ENCODE measurements at regions not wholly inside any gene's neighbourhood (a gene's known extent, or its start where the extent isn't known, plus 50 kb on each side); places are given as distances from the start of the nearest gene placed in this dataset.

- no peaks in the 10 kb centered on the region for H3K79me2 ChIP-seq (ENCODE audit: control insufficient read depth, insufficient read depth, low read length)
- peaks cover 16% of the 10 kb centered on the region for H3K4me1 ChIP-seq (ENCODE audit: control insufficient read depth, extremely low read depth, insufficient read depth, low read length)
- H3K36me3 ChIP-seq (ENCODE audit: control insufficient read depth, insufficient read depth, low read length), result no peaks in the 10 kb centered on the region
- H3K27ac ChIP-seq (ENCODE audit: insufficient read depth, low read length), result peak overlapping the region; percentile 88
- H3K9me3 ChIP-seq (ENCODE audit: control insufficient read depth, insufficient read depth, low read depth, low read length), result no peaks in the 10 kb centered on the region
- peak overlapping the region; percentile 23 for H3K9ac ChIP-seq (ENCODE audit: insufficient read depth, low read length)
- DNase-seq (ENCODE audit: low read depth in 2 of 2), result peak in 1 of 2 donors; percentile 39
- no peaks in the 10 kb centered on the region for H3K27me3 ChIP-seq (ENCODE audit: control insufficient read depth, insufficient read depth, low read length)
- no peaks in the 10 kb centered on the region for H4K20me1 ChIP-seq (ENCODE audit: control insufficient read depth, extremely low read depth, insufficient read depth, low read length)
- TF ChIP-seq EZH2 (IDR thresholded peaks at IDR 0.05; ENCODE audit: low read length, missing control alignments), result no peak
- no peak for TF ChIP-seq CTCF (conservative IDR thresholded peaks at IDR 0.05 in 1 of 2, IDR thresholded peaks at IDR 0.05 in 1 of 2; ENCODE audit: low read depth in 1 of 2, low read length in 2 of 2)
- peak overlapping the region; percentile 21 for H3K4me2 ChIP-seq (ENCODE audit: extremely low read depth, insufficient read depth, low read length)
- H2AFZ ChIP-seq (ENCODE audit: low read length), result no peak overlapping the region
- H3K4me3 ChIP-seq (replicated peaks in 1 of 4; ENCODE audit: control extremely low read depth in 1 of 4, insufficient read depth in 1 of 4, low read depth in 3 of 4, low read length in 4 of 4), result no peak overlapping the region
These were observed 257.1 kb downstream of the KLF6 start for GRCh38 chr10:3527869-3528268.

GRCh38 chr10:3526727-3527501 is 258.1 kb downstream of the KLF6 start:
- Histone ChIP-seq H3K27ac (ENCODE audit: insufficient read depth, low read length) (peak overlapping the region; percentile 88), H3K9ac (ENCODE audit: insufficient read depth, low read length) (peak overlapping the region; percentile 10), H4K20me1 (ENCODE audit: control insufficient read depth, extremely low read depth, insufficient read depth, low read length) (no peaks in the 10 kb centered on the region), H3K27me3 (ENCODE audit: control insufficient read depth, insufficient read depth, low read length) (no peaks in the 10 kb centered on the region), H3K79me2 (ENCODE audit: control insufficient read depth, insufficient read depth, low read length) (no peaks in the 10 kb centered on the region), H3K9me3 (ENCODE audit: control insufficient read depth, insufficient read depth, low read depth, low read length) (no peaks in the 10 kb centered on the region), H3K4me1 (ENCODE audit: control insufficient read depth, extremely low read depth, insufficient read depth, low read length) (peaks cover 16% of the 10 kb centered on the region), H3K4me2 (ENCODE audit: extremely low read depth, insufficient read depth, low read length) (peak overlapping the region; percentile 17), H2AFZ (ENCODE audit: low read length) (no peak overlapping the region), H3K4me3 (replicated peaks in 1 of 4; ENCODE audit: control extremely low read depth in 1 of 4, insufficient read depth in 1 of 4, low read depth in 3 of 4, low read length in 4 of 4) (no peak overlapping the region), H3K36me3 (ENCODE audit: control insufficient read depth, insufficient read depth, low read length) (no peaks in the 10 kb centered on the region)
- TF ChIP-seq CTCF (conservative IDR thresholded peaks at IDR 0.05 in 1 of 2, IDR thresholded peaks at IDR 0.05 in 1 of 2; ENCODE audit: low read depth in 1 of 2, low read length in 2 of 2) (no peak), EZH2 (IDR thresholded peaks at IDR 0.05; ENCODE audit: low read length, missing control alignments) (no peak)
- DNase-seq (ENCODE audit: low read depth in 2 of 2), result peak; percentile 91 to 94

GRCh38 chr10:3525832-3526449 is 259.1 kb downstream of the KLF6 start:
- H3K36me3 ChIP-seq (ENCODE audit: control insufficient read depth, insufficient read depth, low read length), result no peaks in the 10 kb centered on the region
- DNase-seq (ENCODE audit: low read depth in 2 of 2), result peak; percentile 98 to 99
- no peaks in the 10 kb centered on the region for H3K9me3 ChIP-seq (ENCODE audit: control insufficient read depth, insufficient read depth, low read depth, low read length)
- H2AFZ ChIP-seq (ENCODE audit: low read length), result no peak overlapping the region
- H4K20me1 ChIP-seq (ENCODE audit: control insufficient read depth, extremely low read depth, insufficient read depth, low read length), result no peaks in the 10 kb centered on the region
- H3K4me2 ChIP-seq (ENCODE audit: extremely low read depth, insufficient read depth, low read length), result no peak overlapping the region
- H3K9ac ChIP-seq (ENCODE audit: insufficient read depth, low read length), result no peak overlapping the region
- no peaks in the 10 kb centered on the region for H3K79me2 ChIP-seq (ENCODE audit: control insufficient read depth, insufficient read depth, low read length)
- no peaks in the 10 kb centered on the region for H3K27me3 ChIP-seq (ENCODE audit: control insufficient read depth, insufficient read depth, low read length)
- TF ChIP-seq EZH2 (IDR thresholded peaks at IDR 0.05; ENCODE audit: low read length, missing control alignments), result no peak
- TF ChIP-seq CTCF (conservative IDR thresholded peaks at IDR 0.05 in 1 of 2, IDR thresholded peaks at IDR 0.05 in 1 of 2; ENCODE audit: low read depth in 1 of 2, low read length in 2 of 2), result no peak
- H3K4me3 ChIP-seq (replicated peaks in 1 of 4; ENCODE audit: control extremely low read depth in 1 of 4, insufficient read depth in 1 of 4, low read depth in 3 of 4, low read length in 4 of 4), result no peak overlapping the region
- H3K4me1 ChIP-seq (ENCODE audit: control insufficient read depth, extremely low read depth, insufficient read depth, low read length), result peaks cover 16% of the 10 kb centered on the region
- H3K27ac ChIP-seq (ENCODE audit: insufficient read depth, low read length), result peak overlapping the region; percentile 88
